IMR-90 (cell line): ENCODE measurements at regions not wholly inside any gene's neighbourhood (a gene's known extent, or its start where the extent isn't known, plus 50 kb on each side); places are given as distances from the start of the nearest gene placed in this dataset.

ENCODE experiments used
- ATAC-seq: fragments of 200-7000 bp; cut with Tn5 transposase; 2 replicates; pipeline ENCODE4 v1.9.1; 2020; ENCODE audit warnings: low read depth, mild to moderate bottlenecking, moderate library complexity
- BruUV-seq: library from RNA; stranded (reverse); fragments of 400-500 nt; replicated peaks from 2 replicates; lab custom pipeline; 2021; lab: Mats Ljungman, UMichigan
- CTCF ChIA-PET: fragments of 300-600 bp; formaldehyde crosslinking; extraction: SDS; loops from one replicate; lab custom pipeline; 2021; ENCODE audit warnings: antibody characterized with exemption; lab: Yijun Ruan, JAX
- POLR2A ChIA-PET: fragments of 300-600 bp; sonication (Branson Sonifier 250); formaldehyde crosslinking; loops from one replicate; lab custom pipeline; 2022; ENCODE audit warnings: antibody characterized with exemption; ENCODE audit not compliant: unreplicated experiment; lab: Charles Lee
- DNase-seq: peaks from one replicate; pipeline ENCODE4 v3.0.0; 2013
- H2AFZ ChIP-seq: replicated peaks from 2 replicates; pipeline ENCODE3; 2013; ENCODE audit warnings: low read length, mild to moderate bottlenecking; ENCODE audit not compliant: poor library complexity
- H2AK5ac ChIP-seq: 2 replicates; pipeline ENCODE4 v1.6.1; 2013; ENCODE audit warnings: low read depth, low read length, inconsistent platforms
- H2AK9ac ChIP-seq: replicated peaks from 2 replicates; pipeline ENCODE3; 2013; ENCODE audit warnings: mild to moderate bottlenecking, low read depth, low read length, moderate library complexity; ENCODE audit not compliant: poor library complexity
- H2BK120ac ChIP-seq: 2 replicates; pipeline ENCODE4 v1.6.1; 2013; ENCODE audit warnings: low read depth, low read length, inconsistent platforms
- H2BK15ac ChIP-seq: 3 replicates; pipeline ENCODE4 v1.6.1; 2013; ENCODE audit warnings: low read depth, low read length, inconsistent platforms
- H2BK20ac ChIP-seq: 2 replicates; pipeline ENCODE4 v1.6.1; 2013; ENCODE audit warnings: low read depth, mild to moderate bottlenecking, inconsistent platforms, low read length, moderate library complexity
- H2BK5ac ChIP-seq: 2 replicates; pipeline ENCODE4 v1.6.1; 2013; ENCODE audit warnings: mild to moderate bottlenecking, low read depth, low read length, inconsistent platforms; ENCODE audit not compliant: poor library complexity, severe bottlenecking
- H3K14ac ChIP-seq: replicated peaks from 2 replicates; pipeline ENCODE4 v1.6.1; 2013; ENCODE audit warnings: low read depth, low read length, inconsistent platforms
- H3K18ac ChIP-seq: 2 replicates; pipeline ENCODE4 v1.6.1; 2013; ENCODE audit warnings: low read depth, low read length, control low read depth
- H3K23ac ChIP-seq: 2 replicates; pipeline ENCODE4 v1.6.1; 2013; ENCODE audit warnings: low read depth, low read length, inconsistent platforms
- H3K27ac ChIP-seq: 2 replicates; pipeline ENCODE4 v1.5.1; 2013; ENCODE audit warnings: mild to moderate bottlenecking, control low read depth, low read length; ENCODE audit not compliant: insufficient read depth
- H3K27me3 ChIP-seq: 2 replicates; pipeline ENCODE4 v1.6.1; 2013; ENCODE audit warnings: low read length; ENCODE audit not compliant: control insufficient read depth, insufficient read depth
- H3K36me3 ChIP-seq: 2 replicates; pipeline ENCODE4 v1.6.1; 2013; ENCODE audit warnings: low read length, mixed read lengths; ENCODE audit not compliant: control insufficient read depth, insufficient read depth
- H3K4ac ChIP-seq: 2 replicates; pipeline ENCODE4 v1.6.1; 2013; ENCODE audit warnings: low read depth, low read length, inconsistent platforms
- H3K4me1 ChIP-seq: 2 replicates; pipeline ENCODE4 v1.6.1; 2013; ENCODE audit warnings: low read length, mixed read lengths; ENCODE audit not compliant: control insufficient read depth, insufficient read depth
- H3K4me2 ChIP-seq: 2 replicates; pipeline ENCODE4 v1.6.1; 2013; ENCODE audit warnings: low read depth, mild to moderate bottlenecking, control low read depth, low read length, moderate library complexity
- H3K4me3 ChIP-seq: 2 replicates; pipeline ENCODE4 v1.5.1; 2013; ENCODE audit warnings: low read depth, mild to moderate bottlenecking, control low read depth, low read length, moderate library complexity; ENCODE audit not compliant: insufficient read depth
- H3K56ac ChIP-seq: 2 replicates; pipeline ENCODE4 v1.6.1; 2013; ENCODE audit warnings: low read length, inconsistent platforms; ENCODE audit not compliant: insufficient read depth; ENCODE audit errors: extremely low read depth
- H3K79me1 ChIP-seq, 2 experiments: 2 replicates each; pipeline ENCODE4 v1.6.1; 2013; ENCODE audit warnings: low read length in 2 of 2, inconsistent platforms in 1 of 2, low read depth in 1 of 2
- H3K9ac ChIP-seq: 2 replicates; pipeline ENCODE4 v1.6.1; 2013; ENCODE audit warnings: low read depth, low read length, control low read depth
- H3K9me1 ChIP-seq: 2 replicates; pipeline ENCODE4 v1.6.1; 2013; ENCODE audit warnings: low read length, inconsistent platforms; ENCODE audit not compliant: insufficient read depth
- H3K9me3 ChIP-seq: 2 replicates; pipeline ENCODE4 v1.6.1; 2013; ENCODE audit warnings: low read length; ENCODE audit not compliant: control insufficient read depth, insufficient read depth
- H4K20me1 ChIP-seq: 2 replicates; pipeline ENCODE4 v1.6.1; 2013; ENCODE audit warnings: low read length, inconsistent platforms; ENCODE audit not compliant: insufficient read depth
- H4K5ac ChIP-seq: 2 replicates; pipeline ENCODE4 v1.6.1; 2013; ENCODE audit warnings: mild to moderate bottlenecking, low read depth, low read length, control low read depth
- H4K8ac ChIP-seq, 2 experiments: 2 replicates each; pipeline ENCODE4 v1.6.1; 2013; ENCODE audit warnings: low read depth in 2 of 2, low read length in 2 of 2, control low read depth in 1 of 2, inconsistent platforms in 1 of 2
- H4K91ac ChIP-seq: 2 replicates; pipeline ENCODE4 v1.6.1; 2013; ENCODE audit warnings: low read depth, low read length, inconsistent platforms; ENCODE audit not compliant: insufficient read depth
- CEBPB ChIP-seq: IDR thresholded peaks from 2 replicates; pipeline ENCODE4 v1.6.1; 2012; ENCODE audit warnings: low read depth, low read length, improper control_type of control experiment
- WGBS, 2 experiments: methylation state at CpG; one replicate each; pipeline versions ENCODE4 v1.1.5 to v1.1.7; 2013; ENCODE audit warnings: missing lambda C conversion rate in 2 of 2; ENCODE audit not compliant: insufficient read length in 1 of 2; ENCODE audit errors: extremely low coverage in 2 of 2; 5-methylcytosine and 5-hydroxymethylcytosine counted together
- dilution Hi-C: fragments of 300-500 bp; cut with HindIII; formaldehyde crosslinking; loops from one replicate; pipeline ENCODE4 v1.14.3; 2018; ENCODE audit warnings: low sequenced_read_pairs; ENCODE audit not compliant: unreplicated experiment
- in situ Hi-C: fragments of 300-500 bp; cut with MboI; formaldehyde crosslinking; loops from 3 replicates; pipeline ENCODE4 v1.14.3; 2019; ENCODE audit warnings: low sequenced_read_pairs, inconsistent platforms, mixed read lengths
- intact Hi-C: fragments of 100-400 bp; cut with micrococcal nuclease; formaldehyde crosslinking; loops from 2 replicates; pipeline ENCODE4 v1.10.0; 2022
- TF ChIP-seq, protein P1 (sequence below): conservative IDR thresholded peaks from 2 replicates; pipeline ENCODE4 v1.5.1; 2012; ENCODE audit warnings: mild to moderate bottlenecking, low read depth, low read length, improper control_type of control experiment
- TF ChIP-seq, protein P2 (sequence below): fragments of 150-350 bp; IDR thresholded peaks from 2 replicates; pipeline ENCODE4 v1.6.1; 2016; ENCODE audit warnings: low read depth, mild to moderate bottlenecking, low read length, moderate library complexity, borderline replicate concordance

DNA sequence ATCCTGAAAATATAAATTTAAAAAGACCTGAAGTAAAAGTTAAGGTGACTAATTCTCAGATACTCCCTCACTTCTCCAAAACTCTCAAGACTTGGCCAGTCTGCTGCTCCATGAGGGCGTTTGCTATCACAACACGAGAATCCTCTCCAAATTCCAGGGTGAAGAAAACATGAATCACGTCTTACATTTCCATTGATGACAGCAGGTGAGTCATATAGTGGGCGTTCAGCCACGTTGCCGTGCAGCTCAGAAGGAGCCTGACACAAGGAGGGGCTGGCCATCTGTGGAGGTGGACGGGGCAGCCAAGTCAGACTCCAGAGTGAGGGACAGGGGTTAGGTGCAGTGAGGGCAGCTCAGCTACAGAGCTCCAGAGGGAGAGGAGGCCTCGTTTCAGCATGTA, 555.1 kb upstream of the ADAMTS16 start:
- no peak overlapping the region for H2AK9ac ChIP-seq
- H3K4me2 ChIP-seq: no peak overlapping the region
- no peak overlapping the region for H3K56ac ChIP-seq
- 30% methylated on average over 2 of the region's 8 CpGs; no CpG with 5 or more reads in 1 of the 2 experiments for WGBS, 2 experiments
- DNase-seq: no peak
- no peak overlapping the region for H2BK5ac ChIP-seq
- H2BK120ac ChIP-seq: no peak overlapping the region
- H3K23ac ChIP-seq: no peak overlapping the region
- intact Hi-C loops: no loop called here
- H4K20me1 ChIP-seq: no peaks in the 10 kb centered on the region
- dilution Hi-C loops: no loop called here
- ChIA-PET CTCF (no interaction called here), POLR2A (no interaction called here)
- no peaks in the 10 kb centered on the region for H3K36me3 ChIP-seq
- no peak overlapping the region for H3K14ac ChIP-seq
- ATAC-seq: no peak
- no peaks in the 10 kb centered on the region for H3K27me3 ChIP-seq
- no peaks in the 10 kb centered on the region for H3K79me1 ChIP-seq
- no peak overlapping the region for H4K91ac ChIP-seq
- no peak overlapping the region for H2BK20ac ChIP-seq
- no peak overlapping the region for H4K8ac ChIP-seq
- no peaks in the 10 kb centered on the region for H3K4me1 ChIP-seq
- no peak overlapping the region for H3K27ac ChIP-seq
- in situ Hi-C loops: no loop called here
- no peak overlapping the region for H2AK5ac ChIP-seq
- no peak overlapping the region for H2AFZ ChIP-seq
- no peak overlapping the region for H3K4me3 ChIP-seq
- TF ChIP-seq, protein P1, sequence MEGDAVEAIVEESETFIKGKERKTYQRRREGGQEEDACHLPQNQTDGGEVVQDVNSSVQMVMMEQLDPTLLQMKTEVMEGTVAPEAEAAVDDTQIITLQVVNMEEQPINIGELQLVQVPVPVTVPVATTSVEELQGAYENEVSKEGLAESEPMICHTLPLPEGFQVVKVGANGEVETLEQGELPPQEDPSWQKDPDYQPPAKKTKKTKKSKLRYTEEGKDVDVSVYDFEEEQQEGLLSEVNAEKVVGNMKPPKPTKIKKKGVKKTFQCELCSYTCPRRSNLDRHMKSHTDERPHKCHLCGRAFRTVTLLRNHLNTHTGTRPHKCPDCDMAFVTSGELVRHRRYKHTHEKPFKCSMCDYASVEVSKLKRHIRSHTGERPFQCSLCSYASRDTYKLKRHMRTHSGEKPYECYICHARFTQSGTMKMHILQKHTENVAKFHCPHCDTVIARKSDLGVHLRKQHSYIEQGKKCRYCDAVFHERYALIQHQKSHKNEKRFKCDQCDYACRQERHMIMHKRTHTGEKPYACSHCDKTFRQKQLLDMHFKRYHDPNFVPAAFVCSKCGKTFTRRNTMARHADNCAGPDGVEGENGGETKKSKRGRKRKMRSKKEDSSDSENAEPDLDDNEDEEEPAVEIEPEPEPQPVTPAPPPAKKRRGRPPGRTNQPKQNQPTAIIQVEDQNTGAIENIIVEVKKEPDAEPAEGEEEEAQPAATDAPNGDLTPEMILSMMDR: no peak
- TF ChIP-seq, protein P2, sequence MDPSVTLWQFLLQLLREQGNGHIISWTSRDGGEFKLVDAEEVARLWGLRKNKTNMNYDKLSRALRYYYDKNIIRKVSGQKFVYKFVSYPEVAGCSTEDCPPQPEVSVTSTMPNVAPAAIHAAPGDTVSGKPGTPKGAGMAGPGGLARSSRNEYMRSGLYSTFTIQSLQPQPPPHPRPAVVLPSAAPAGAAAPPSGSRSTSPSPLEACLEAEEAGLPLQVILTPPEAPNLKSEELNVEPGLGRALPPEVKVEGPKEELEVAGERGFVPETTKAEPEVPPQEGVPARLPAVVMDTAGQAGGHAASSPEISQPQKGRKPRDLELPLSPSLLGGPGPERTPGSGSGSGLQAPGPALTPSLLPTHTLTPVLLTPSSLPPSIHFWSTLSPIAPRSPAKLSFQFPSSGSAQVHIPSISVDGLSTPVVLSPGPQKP: no peak
- no peak for TF ChIP-seq CEBPB
- H3K4ac ChIP-seq: no peak overlapping the region
- no peak overlapping the region for H3K18ac ChIP-seq
- H2BK15ac ChIP-seq: no peak overlapping the region
- H4K5ac ChIP-seq: no peak overlapping the region
- H3K9me3 ChIP-seq: peaks cover 30% of the 10 kb centered on the region
- BruUV-seq: no TSS peak
- no peaks in the 10 kb centered on the region for H3K9me1 ChIP-seq
- H3K9ac ChIP-seq: no peak overlapping the region
